ENCODE measurements at regions not wholly inside any gene's neighbourhood (a gene's known extent, or its start where the extent isn't known, plus 50 kb on each side); places are given as distances from the start of the nearest gene placed in this dataset.

GRCh38 chr5:57844410-57844809 lies 361.8 kb upstream of the ACTBL2 start:
- H3K4me3 Mint-ChIP-seq (ENCODE audit: unreplicated experiment): no peak overlapping the region
- no peaks in the 10 kb centered on the region for H3K27me3 Mint-ChIP-seq (ENCODE audit: low read depth, unreplicated experiment)
- Histone ChIP-seq H3K4me2 (ENCODE audit: low read length) (no peak overlapping the region), H4K20me1 (ENCODE audit: insufficient read depth, low read length) (no peaks in the 10 kb centered on the region), H3K27ac (ENCODE audit: low read depth, low read length) (no peak overlapping the region), H3K79me2 (ENCODE audit: insufficient read depth, low read length) (no peaks in the 10 kb centered on the region), H2AFZ (ENCODE audit: low read depth, low read length) (no peak overlapping the region), H3K27me3 (ENCODE audit: insufficient read depth, low read length) (no peaks in the 10 kb centered on the region), H3K4me1 (ENCODE audit: insufficient read depth, low read length) (peaks cover 17% of the 10 kb centered on the region), H3K4me3 (ENCODE audit: insufficient read depth, low read depth, low read length) (no peak overlapping the region), H3K9ac (ENCODE audit: low read length) (no peak overlapping the region), H3K9me3 (ENCODE audit: insufficient read depth, low read depth, low read length) (no peaks in the 10 kb centered on the region), H3K36me3 (ENCODE audit: insufficient read depth, low read length) (no peaks in the 10 kb centered on the region)
- H3K9me3 Mint-ChIP-seq (ENCODE audit: unreplicated experiment): no peaks in the 10 kb centered on the region
- DNase-seq (ENCODE audit: low read depth) (no peak), FAIRE-seq (no peak)
- no peaks in the 10 kb centered on the region for H3K36me3 Mint-ChIP-seq (ENCODE audit: low read depth, unreplicated experiment)
- H3K4me1 Mint-ChIP-seq (ENCODE audit: low read depth, unreplicated experiment): peaks cover 36% of the 10 kb centered on the region
- TF ChIP-seq EZH2 (IDR thresholded peaks at IDR 0.05; ENCODE audit: insufficient read depth, low read length): no peak
- TF ChIP-seq CTCF (IDR thresholded peaks at IDR 0.05; ENCODE audit: insufficient read depth, low read depth, low read length): no peak
- no peak overlapping the region for H3K27ac Mint-ChIP-seq (ENCODE audit: unreplicated experiment)

GRCh38 chr5:57843059-57843367 lies 360.4 kb upstream of the ACTBL2 start:
- Histone ChIP-seq H3K9ac (ENCODE audit: low read length) (no peak overlapping the region), H3K27me3 (ENCODE audit: insufficient read depth, low read length) (no peaks in the 10 kb centered on the region), H3K27ac (ENCODE audit: low read depth, low read length) (no peak overlapping the region), H2AFZ (ENCODE audit: low read depth, low read length) (no peak overlapping the region), H3K4me3 (ENCODE audit: insufficient read depth, low read depth, low read length) (no peak overlapping the region), H3K36me3 (ENCODE audit: insufficient read depth, low read length) (no peaks in the 10 kb centered on the region), H4K20me1 (ENCODE audit: insufficient read depth, low read length) (no peaks in the 10 kb centered on the region), H3K4me2 (ENCODE audit: low read length) (no peak overlapping the region), H3K79me2 (ENCODE audit: insufficient read depth, low read length) (no peaks in the 10 kb centered on the region), H3K9me3 (ENCODE audit: insufficient read depth, low read depth, low read length) (no peaks in the 10 kb centered on the region), H3K4me1 (ENCODE audit: insufficient read depth, low read length) (peaks cover 28% of the 10 kb centered on the region)
- no peaks in the 10 kb centered on the region for H3K9me3 Mint-ChIP-seq (ENCODE audit: unreplicated experiment)
- peak overlapping the region; percentile 77 for H3K27ac Mint-ChIP-seq (ENCODE audit: unreplicated experiment)
- no peak overlapping the region for H3K4me3 Mint-ChIP-seq (ENCODE audit: unreplicated experiment)
- H3K27me3 Mint-ChIP-seq (ENCODE audit: low read depth, unreplicated experiment): no peaks in the 10 kb centered on the region
- TF ChIP-seq EZH2 (IDR thresholded peaks at IDR 0.05; ENCODE audit: insufficient read depth, low read length) (no peak), CTCF (IDR thresholded peaks at IDR 0.05; ENCODE audit: insufficient read depth, low read depth, low read length) (no peak)
- H3K36me3 Mint-ChIP-seq (ENCODE audit: low read depth, unreplicated experiment): no peaks in the 10 kb centered on the region
- DNase-seq (ENCODE audit: low read depth): no peak
- H3K4me1 Mint-ChIP-seq (ENCODE audit: low read depth, unreplicated experiment): peaks cover 44% of the 10 kb centered on the region
- no peak for FAIRE-seq

GRCh38 chr5:57842364-57843058 lies 359.9 kb upstream of the ACTBL2 start:
- Histone ChIP-seq H3K9ac (ENCODE audit: low read length) (peak overlapping the region; percentile 72), H2AFZ (ENCODE audit: low read depth, low read length) (no peak overlapping the region), H4K20me1 (ENCODE audit: insufficient read depth, low read length) (no peaks in the 10 kb centered on the region), H3K36me3 (ENCODE audit: insufficient read depth, low read length) (no peaks in the 10 kb centered on the region), H3K4me2 (ENCODE audit: low read length) (peak overlapping the region; percentile 75), H3K27ac (ENCODE audit: low read depth, low read length) (peak overlapping the region; percentile 91), H3K27me3 (ENCODE audit: insufficient read depth, low read length) (no peaks in the 10 kb centered on the region), H3K4me3 (ENCODE audit: insufficient read depth, low read depth, low read length) (no peak overlapping the region), H3K4me1 (ENCODE audit: insufficient read depth, low read length) (peaks cover 29% of the 10 kb centered on the region), H3K79me2 (ENCODE audit: insufficient read depth, low read length) (no peaks in the 10 kb centered on the region), H3K9me3 (ENCODE audit: insufficient read depth, low read depth, low read length) (no peaks in the 10 kb centered on the region)
- Mint-ChIP-seq H3K36me3 (ENCODE audit: low read depth, unreplicated experiment) (no peaks in the 10 kb centered on the region), H3K4me3 (ENCODE audit: unreplicated experiment) (no peak overlapping the region), H3K4me1 (ENCODE audit: low read depth, unreplicated experiment) (peaks cover 48% of the 10 kb centered on the region), H3K27me3 (ENCODE audit: low read depth, unreplicated experiment) (no peaks in the 10 kb centered on the region), H3K9me3 (ENCODE audit: unreplicated experiment) (no peaks in the 10 kb centered on the region), H3K27ac (ENCODE audit: unreplicated experiment) (peak overlapping the region; percentile 95)
- FAIRE-seq (peak; percentile 59), DNase-seq (ENCODE audit: low read depth) (no peak)
- TF ChIP-seq CTCF (IDR thresholded peaks at IDR 0.05; ENCODE audit: insufficient read depth, low read depth, low read length) (no peak), EZH2 (IDR thresholded peaks at IDR 0.05; ENCODE audit: insufficient read depth, low read length) (no peak)
